RKO (cell line): ENCODE measurements at regions not wholly inside any gene's neighbourhood (a gene's known extent, or its start where the extent isn't known, plus 50 kb on each side); places are given as distances from the start of the nearest gene placed in this dataset.

Source experiments
- DNase-seq: peaks from one replicate; pipeline ENCODE4 v3.0.0-alpha.2; 2016; ENCODE audit warnings: low spot score

GRCh38 chr22:49031746-49032330 is 795.8 kb downstream of the BRD1 start:
- no peak for DNase-seq

- no peak for DNase-seq
Measured at GRCh38 chr22:49028111-49028510, 799.6 kb downstream of the BRD1 start.

GRCh38 chr22:49027368-49027670 is 800.4 kb downstream of the BRD1 start:
- DNase-seq: no peak

GRCh38 chr22:49026494-49027367 is 800.9 kb downstream of the BRD1 start:
- no peak for DNase-seq

- DNase-seq: no peak
Measured at GRCh38 chr22:49025791-49026493, 801.7 kb downstream of the BRD1 start.

GRCh38 chr22:49024775-49025440 is 802.8 kb downstream of the BRD1 start:
- DNase-seq: no peak

GRCh38 chr22:49023879-49024774 is 803.5 kb downstream of the BRD1 start:
- no peak for DNase-seq

GRCh38 chr22:49023161-49023878 is 804.4 kb downstream of the BRD1 start:
- DNase-seq: no peak

GRCh38 chr22:49022816-49023160 is 804.9 kb downstream of the BRD1 start:
- DNase-seq: no peak

- DNase-seq: no peak
Measured at GRCh38 chr22:49021926-49022815, 805.5 kb downstream of the BRD1 start.

GRCh38 chr22:49021131-49021925 is 806.3 kb downstream of the BRD1 start:
- DNase-seq: no peak

GRCh38 chr22:49019737-49020713 is 807.6 kb downstream of the BRD1 start:
- no peak for DNase-seq

GRCh38 chr22:49018601-49019000 is 809.1 kb downstream of the BRD1 start:
- no peak for DNase-seq

- DNase-seq: no peak
Measured at GRCh38 chr22:49017482-49018329, 810.0 kb downstream of the BRD1 start.

GRCh38 chr22:49016909-49017481 is 810.7 kb downstream of the BRD1 start:
- DNase-seq: no peak
